Calu3 (cell line): ENCODE measurements at regions not wholly inside any gene's neighbourhood (a gene's known extent, or its start where the extent isn't known, plus 50 kb on each side); places are given as distances from the start of the nearest gene placed in this dataset.

Source experiments
- BruUV-seq: library from RNA; stranded (reverse); fragments of 400-500 nt; replicated peaks from 2 replicates; lab custom pipeline; 2021; lab: Mats Ljungman, UMichigan
- CTCF ChIA-PET: fragments of 300-600 bp; sonication (Branson Sonifier 250); formaldehyde crosslinking; loops from one replicate; lab custom pipeline; 2022; ENCODE audit warnings: antibody characterized with exemption; lab: Charles Lee
- DNase-seq: peaks from one replicate; pipeline ENCODE4 v3.0.0; 2022
- H3K27ac Mint-ChIP-seq: one replicate; pipeline ENCODE4 v1.8.0; 2022; ENCODE audit warnings: mixed read lengths; ENCODE audit not compliant: unreplicated experiment
- H3K27me3 Mint-ChIP-seq: one replicate; pipeline ENCODE4 v1.8.0; 2022; ENCODE audit warnings: mixed read lengths; ENCODE audit not compliant: unreplicated experiment
- H3K36me3 Mint-ChIP-seq: one replicate; pipeline ENCODE4 v1.8.0; 2022; ENCODE audit warnings: mild to moderate bottlenecking, moderate library complexity, mixed read lengths; ENCODE audit not compliant: insufficient read depth, unreplicated experiment
- H3K4me1 Mint-ChIP-seq: one replicate; pipeline ENCODE4 v1.8.0; 2022; ENCODE audit warnings: mild to moderate bottlenecking, low read depth, mixed read lengths; ENCODE audit not compliant: unreplicated experiment
- H3K4me3 Mint-ChIP-seq: one replicate; pipeline ENCODE4 v1.8.0; 2022; ENCODE audit warnings: mild to moderate bottlenecking, low read depth, moderate library complexity, mixed read lengths; ENCODE audit not compliant: unreplicated experiment
- H3K9me3 Mint-ChIP-seq: one replicate; pipeline ENCODE4 v1.8.0; 2022; ENCODE audit warnings: low read depth, mixed read lengths; ENCODE audit not compliant: unreplicated experiment
- intact Hi-C: fragments of 100-400 bp; cut with micrococcal nuclease; formaldehyde crosslinking; loops from one replicate; pipeline ENCODE4 v1.10.0; 2022; ENCODE audit not compliant: unreplicated experiment
- TF ChIP-seq, protein P1 (sequence below): fragments of 200-600 bp; IDR thresholded peaks from one replicate; pipeline ENCODE4 v1.8.0; 2022; ENCODE audit warnings: antibody characterized with exemption; ENCODE audit not compliant: unreplicated experiment

GRCh38 chr3:166296179-166296783 is 459.1 kb upstream of the BCHE start:
- Mint-ChIP-seq H3K4me3 (no peak overlapping the region), H3K27me3 (no peaks in the 10 kb centered on the region), H3K9me3 (peaks cover 4% of the 10 kb centered on the region), H3K4me1 (no peaks in the 10 kb centered on the region), H3K36me3 (no peaks in the 10 kb centered on the region), H3K27ac (no peak overlapping the region)
- TF ChIP-seq, protein P1, sequence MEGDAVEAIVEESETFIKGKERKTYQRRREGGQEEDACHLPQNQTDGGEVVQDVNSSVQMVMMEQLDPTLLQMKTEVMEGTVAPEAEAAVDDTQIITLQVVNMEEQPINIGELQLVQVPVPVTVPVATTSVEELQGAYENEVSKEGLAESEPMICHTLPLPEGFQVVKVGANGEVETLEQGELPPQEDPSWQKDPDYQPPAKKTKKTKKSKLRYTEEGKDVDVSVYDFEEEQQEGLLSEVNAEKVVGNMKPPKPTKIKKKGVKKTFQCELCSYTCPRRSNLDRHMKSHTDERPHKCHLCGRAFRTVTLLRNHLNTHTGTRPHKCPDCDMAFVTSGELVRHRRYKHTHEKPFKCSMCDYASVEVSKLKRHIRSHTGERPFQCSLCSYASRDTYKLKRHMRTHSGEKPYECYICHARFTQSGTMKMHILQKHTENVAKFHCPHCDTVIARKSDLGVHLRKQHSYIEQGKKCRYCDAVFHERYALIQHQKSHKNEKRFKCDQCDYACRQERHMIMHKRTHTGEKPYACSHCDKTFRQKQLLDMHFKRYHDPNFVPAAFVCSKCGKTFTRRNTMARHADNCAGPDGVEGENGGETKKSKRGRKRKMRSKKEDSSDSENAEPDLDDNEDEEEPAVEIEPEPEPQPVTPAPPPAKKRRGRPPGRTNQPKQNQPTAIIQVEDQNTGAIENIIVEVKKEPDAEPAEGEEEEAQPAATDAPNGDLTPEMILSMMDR, result no peak
- DNase-seq, result no peak
- no TSS peak for BruUV-seq
- intact Hi-C loops, result no loop called here
- CTCF ChIA-PET, result interaction anchor here (0.7 kb wide), 1 partner anchor 736 kb away, joined by 4 read pairs; no protein-coding TSS in a partner anchor

DNA sequence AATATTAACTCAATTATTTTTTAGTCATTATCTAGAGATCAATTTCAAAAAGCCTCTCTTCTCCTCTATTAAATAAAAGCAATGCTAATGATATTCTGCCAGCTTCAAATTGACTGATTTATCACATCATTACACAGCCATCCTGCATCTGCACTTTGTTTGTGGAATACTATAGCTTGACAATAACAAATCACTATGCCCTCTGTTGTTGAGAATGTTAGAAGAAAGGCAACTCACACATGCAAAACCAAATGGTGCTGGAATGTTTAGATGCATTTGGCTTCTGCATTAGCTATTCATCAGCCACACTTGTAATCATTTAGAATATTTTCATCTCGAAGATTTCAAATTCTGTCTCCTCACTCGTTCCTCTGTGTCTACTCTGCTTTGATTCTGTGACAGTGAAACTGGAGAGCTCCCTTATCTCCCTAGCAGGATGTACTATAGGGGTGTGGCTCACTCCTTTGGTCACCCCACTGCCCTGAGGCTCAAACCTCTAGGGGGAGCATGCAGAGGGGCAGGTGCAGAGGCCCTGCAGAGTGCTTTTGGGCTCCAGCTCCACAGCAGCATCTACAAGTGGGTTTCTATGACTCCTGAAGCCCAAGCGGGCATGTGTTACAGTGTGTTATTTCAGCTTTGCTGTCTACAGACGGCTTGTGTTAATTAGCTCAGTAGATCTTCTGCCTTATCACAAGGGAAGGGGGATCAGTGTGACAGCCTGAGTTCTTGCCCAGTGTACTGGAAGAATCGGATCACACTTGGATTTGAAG is 454.1 kb upstream of the BCHE start:
- intact Hi-C loops, result no loop called here
- no TSS peak for BruUV-seq

DNA sequence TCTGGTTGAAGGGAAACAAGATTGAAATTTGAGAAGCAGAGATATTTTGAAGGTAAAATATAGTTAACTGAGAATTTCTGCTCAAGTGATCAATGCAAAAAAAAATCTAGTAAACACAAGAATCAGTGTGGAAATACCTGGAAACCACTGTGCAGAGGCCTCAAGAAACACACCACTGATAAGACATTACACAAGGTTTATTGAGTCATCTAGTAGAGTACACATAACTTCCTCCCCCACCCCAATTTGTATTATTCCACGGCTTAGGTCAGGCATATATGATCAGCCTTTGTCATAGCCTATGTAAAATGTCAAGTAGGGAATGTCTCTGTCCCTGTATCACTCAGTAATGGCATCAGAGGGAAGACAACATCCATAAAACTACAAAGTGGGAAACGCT is 447.8 kb upstream of the BCHE start:
- BruUV-seq, result no TSS peak
- no peak overlapping the region for H3K4me3 Mint-ChIP-seq
- intact Hi-C loops, result no loop called here
- H3K27me3 Mint-ChIP-seq, result no peaks in the 10 kb centered on the region
- TF ChIP-seq, protein P1, result no peak
- CTCF ChIA-PET, result interaction anchor here (0.7 to 1.5 kb wide), 2 partner anchors 13 to 20 kb away, joined by 3 to 4 read pairs; no protein-coding TSS in a partner anchor
- no peaks in the 10 kb centered on the region for H3K36me3 Mint-ChIP-seq
- peak; percentile 21 for DNase-seq
- H3K4me1 Mint-ChIP-seq, result peaks cover 20% of the 10 kb centered on the region
- H3K9me3 Mint-ChIP-seq, result no peaks in the 10 kb centered on the region
- peak overlapping the region; percentile 34 for H3K27ac Mint-ChIP-seq

More for the DNA sequence above, 454.1 kb upstream of the BCHE start:
- CTCF ChIA-PET, result interaction anchor here (0.6 to 0.7 kb wide), 2 partner anchors 33 to 308 kb away, joined by 3 read pairs; no protein-coding TSS in a partner anchor
- Mint-ChIP-seq H3K36me3 (no peaks in the 10 kb centered on the region), H3K4me3 (no peak overlapping the region), H3K27me3 (no peaks in the 10 kb centered on the region), H3K9me3 (peaks cover 1% of the 10 kb centered on the region), H3K4me1 (no peaks in the 10 kb centered on the region), H3K27ac (no peak overlapping the region)
- TF ChIP-seq, protein P1, result no peak
- peak; percentile 32 for DNase-seq

DNA sequence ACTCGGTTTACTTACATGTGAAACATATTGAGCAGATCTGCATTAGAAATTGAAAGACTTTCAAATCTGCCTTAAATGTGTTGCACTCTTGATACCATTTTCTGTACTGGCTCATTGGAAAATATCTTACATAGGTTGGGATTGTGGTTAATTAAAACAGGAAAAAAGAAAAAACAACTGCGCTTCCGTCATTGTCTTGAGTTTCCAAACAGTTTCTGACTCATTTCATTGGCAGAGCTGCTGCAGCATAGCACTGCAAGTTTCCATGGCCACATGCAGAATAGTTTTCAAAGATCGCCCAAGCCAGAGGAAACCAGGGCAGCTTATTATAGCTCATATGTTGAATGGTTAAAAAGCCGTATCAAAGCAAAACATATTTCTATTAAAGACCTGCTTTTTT is 446.6 kb upstream of the BCHE start:
- Mint-ChIP-seq H3K4me3 (peak overlapping the region; percentile 50), H3K36me3 (no peaks in the 10 kb centered on the region), H3K27me3 (no peaks in the 10 kb centered on the region), H3K4me1 (peaks cover 20% of the 10 kb centered on the region), H3K9me3 (no peaks in the 10 kb centered on the region), H3K27ac (peak overlapping the region; percentile 70)
- BruUV-seq, result no TSS peak
- intact Hi-C loops, result no loop called here
- CTCF ChIA-PET, result no interaction called here
- TF ChIP-seq, protein P1, result no peak
- no peak for DNase-seq
